Activated CD8-positive, alpha-beta memory T cell treated with anti-CD3 and anti-CD28 coated beads for 48 hours (primary cell): ENCODE measurements at regions not wholly inside any gene's neighbourhood (a gene's known extent, or its start where the extent isn't known, plus 50 kb on each side); places are given as distances from the start of the nearest gene placed in this dataset.
"Not testable (repeated sequence)": the region's sequence is repeated elsewhere in the genome, so short reads cannot be mapped to it uniquely, and the experiment has no call there.

Experiments
- DNase-seq, 3 experiments: peaks; one replicate each; pipeline ENCODE4 v3.0.0-alpha.2; 2020; ENCODE audit warnings: low read depth in 2 of 3, low spot score in 2 of 3

GRCh38 chr12:25615119-25615518 is 62.0 kb upstream of the LMNTD1 start:
- no peak for DNase-seq

- no peak for DNase-seq
Observed at GRCh38 chr12:25616286-25616685, 63.2 kb upstream of the LMNTD1 start.

GRCh38 chr12:25617991-25618390 is 64.9 kb upstream of the LMNTD1 start:
- no peak for DNase-seq

- DNase-seq = no peak
Observed at GRCh38 chr12:25623816-25624215, 70.7 kb upstream of the LMNTD1 start.

- no peak for DNase-seq
Observed at GRCh38 chr12:25625146-25625545, 72.1 kb upstream of the LMNTD1 start.

- DNase-seq = no peak
Observed at GRCh38 chr12:25629341-25629740, 76.3 kb upstream of the LMNTD1 start.

- not testable (repeated sequence) for DNase-seq
Observed at GRCh38 chr12:25630735-25631515, 77.8 kb upstream of the LMNTD1 start.

GRCh38 chr12:25633149-25633548 is 80.1 kb upstream of the LMNTD1 start:
- not testable (repeated sequence) for DNase-seq

- no peak for DNase-seq
Observed at GRCh38 chr12:25637752-25638151, 84.7 kb upstream of the LMNTD1 start.

GRCh38 chr12:25639406-25639805 is 86.3 kb upstream of the LMNTD1 start:
- DNase-seq = no peak

GRCh38 chr12:25644979-25645378 is 91.9 kb upstream of the LMNTD1 start:
- DNase-seq = no peak

- no peak for DNase-seq
Observed at GRCh38 chr12:25645427-25645826, 92.3 kb upstream of the LMNTD1 start.

GRCh38 chr12:25651931-25652330 is 98.8 kb upstream of the LMNTD1 start:
- no peak for DNase-seq

- no peak for DNase-seq
Observed at GRCh38 chr12:25652371-25652770, 99.3 kb upstream of the LMNTD1 start.

GRCh38 chr12:25653487-25654175 is 100.5 kb upstream of the LMNTD1 start:
- DNase-seq = no peak

GRCh38 chr12:25655702-25656101 is 102.6 kb upstream of the LMNTD1 start:
- no peak for DNase-seq

GRCh38 chr12:25659621-25660020 is 106.5 kb upstream of the LMNTD1 start:
- no peak for DNase-seq

GRCh38 chr12:25670076-25671055 is 117.3 kb upstream of the LMNTD1 start:
- no peak for DNase-seq

- no peak for DNase-seq
Observed at GRCh38 chr12:25675808-25676207, 122.7 kb upstream of the LMNTD1 start.

GRCh38 chr12:25677232-25677937 is 124.3 kb upstream of the LMNTD1 start:
- no peak for DNase-seq

GRCh38 chr12:25681580-25681979 is 128.5 kb upstream of the LMNTD1 start:
- DNase-seq = no peak
